ENCODE measurements at regions not wholly inside any gene's neighbourhood (a gene's known extent, or its start where the extent isn't known, plus 50 kb on each side); places are given as distances from the start of the nearest gene placed in this dataset.

- TF ChIP-seq, protein P1, sequence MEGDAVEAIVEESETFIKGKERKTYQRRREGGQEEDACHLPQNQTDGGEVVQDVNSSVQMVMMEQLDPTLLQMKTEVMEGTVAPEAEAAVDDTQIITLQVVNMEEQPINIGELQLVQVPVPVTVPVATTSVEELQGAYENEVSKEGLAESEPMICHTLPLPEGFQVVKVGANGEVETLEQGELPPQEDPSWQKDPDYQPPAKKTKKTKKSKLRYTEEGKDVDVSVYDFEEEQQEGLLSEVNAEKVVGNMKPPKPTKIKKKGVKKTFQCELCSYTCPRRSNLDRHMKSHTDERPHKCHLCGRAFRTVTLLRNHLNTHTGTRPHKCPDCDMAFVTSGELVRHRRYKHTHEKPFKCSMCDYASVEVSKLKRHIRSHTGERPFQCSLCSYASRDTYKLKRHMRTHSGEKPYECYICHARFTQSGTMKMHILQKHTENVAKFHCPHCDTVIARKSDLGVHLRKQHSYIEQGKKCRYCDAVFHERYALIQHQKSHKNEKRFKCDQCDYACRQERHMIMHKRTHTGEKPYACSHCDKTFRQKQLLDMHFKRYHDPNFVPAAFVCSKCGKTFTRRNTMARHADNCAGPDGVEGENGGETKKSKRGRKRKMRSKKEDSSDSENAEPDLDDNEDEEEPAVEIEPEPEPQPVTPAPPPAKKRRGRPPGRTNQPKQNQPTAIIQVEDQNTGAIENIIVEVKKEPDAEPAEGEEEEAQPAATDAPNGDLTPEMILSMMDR (IDR thresholded peaks at IDR 0.05) = no peak
- TF ChIP-seq POLR2A (IDR thresholded peaks at IDR 0.05) = no peak
Observed at GRCh38 chr2:150850641-150851040, 363.2 kb upstream of the RND3 start.
